Testis (tissue), 2 donors: ENCODE measurements at regions not wholly inside any gene's neighbourhood (a gene's known extent, or its start where the extent isn't known, plus 50 kb on each side); places are given as distances from the start of the nearest gene placed in this dataset.

Experiments
- POLR2A ChIP-seq: fragments of 450-650 bp; IDR thresholded peaks from one replicate; pipeline ENCODE4 v1.6.1; 2017; ENCODE audit warnings: antibody characterized with exemption, mild to moderate bottlenecking, moderate library complexity
- TF ChIP-seq, protein P1 (sequence below), 3 experiments: fragments of 450-650 bp in 2 of 3; fragments of 200-600 bp in 1 of 3; sonication (generic) in 1 of 3; IDR thresholded peaks; one replicate each; pipeline ENCODE4 v1.5.1; 2016 to 2019; ENCODE audit warnings: antibody characterized with exemption in 3 of 3, mild to moderate bottlenecking in 2 of 3, moderate library complexity in 1 of 3

GRCh38 chr3:106700981-106701380, 676.3 kb upstream of the CCDC54 start:
- TF ChIP-seq POLR2A, result no peak
- TF ChIP-seq, protein P1, sequence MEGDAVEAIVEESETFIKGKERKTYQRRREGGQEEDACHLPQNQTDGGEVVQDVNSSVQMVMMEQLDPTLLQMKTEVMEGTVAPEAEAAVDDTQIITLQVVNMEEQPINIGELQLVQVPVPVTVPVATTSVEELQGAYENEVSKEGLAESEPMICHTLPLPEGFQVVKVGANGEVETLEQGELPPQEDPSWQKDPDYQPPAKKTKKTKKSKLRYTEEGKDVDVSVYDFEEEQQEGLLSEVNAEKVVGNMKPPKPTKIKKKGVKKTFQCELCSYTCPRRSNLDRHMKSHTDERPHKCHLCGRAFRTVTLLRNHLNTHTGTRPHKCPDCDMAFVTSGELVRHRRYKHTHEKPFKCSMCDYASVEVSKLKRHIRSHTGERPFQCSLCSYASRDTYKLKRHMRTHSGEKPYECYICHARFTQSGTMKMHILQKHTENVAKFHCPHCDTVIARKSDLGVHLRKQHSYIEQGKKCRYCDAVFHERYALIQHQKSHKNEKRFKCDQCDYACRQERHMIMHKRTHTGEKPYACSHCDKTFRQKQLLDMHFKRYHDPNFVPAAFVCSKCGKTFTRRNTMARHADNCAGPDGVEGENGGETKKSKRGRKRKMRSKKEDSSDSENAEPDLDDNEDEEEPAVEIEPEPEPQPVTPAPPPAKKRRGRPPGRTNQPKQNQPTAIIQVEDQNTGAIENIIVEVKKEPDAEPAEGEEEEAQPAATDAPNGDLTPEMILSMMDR (IDR thresholded peaks at IDR 0.05), result no peak
